Stomach (tissue), 4 donors: ENCODE measurements at regions not wholly inside any gene's neighbourhood (a gene's known extent, or its start where the extent isn't known, plus 50 kb on each side); places are given as distances from the start of the nearest gene placed in this dataset.

ENCODE experiments used
- EP300 ChIP-seq: sonication (generic); formaldehyde crosslinking; IDR thresholded peaks from one replicate; pipeline ENCODE4 v1.6.1; 2017; ENCODE audit warnings: antibody characterized with exemption
- POLR2A ChIP-seq, 4 donors: fragments of 450-650 bp; IDR thresholded peaks; one replicate each; pipeline ENCODE4 v1.6.1; 2016; ENCODE audit warnings: antibody characterized with exemption in 4 of 4, control low read depth in 2 of 4, mild to moderate bottlenecking in 1 of 4, moderate library complexity in 1 of 4
- POLR2AphosphoS5 ChIP-seq, 3 donors: sonication (generic); formaldehyde crosslinking; IDR thresholded peaks; one replicate each; pipeline ENCODE4 v1.6.1; 2016; ENCODE audit warnings: antibody characterized with exemption in 3 of 3

GRCh38 chr3:176513604-176514003 lies 683.7 kb downstream of the TBL1XR1 start:
- TF ChIP-seq POLR2AphosphoS5 (IDR thresholded peaks at IDR 0.05), result no peak
- TF ChIP-seq EP300, result no peak
- no peak for TF ChIP-seq POLR2A (IDR thresholded peaks at IDR 0.05)
